ENCODE measurements at regions not wholly inside any gene's neighbourhood (a gene's known extent, or its start where the extent isn't known, plus 50 kb on each side); places are given as distances from the start of the nearest gene placed in this dataset.

DNA sequence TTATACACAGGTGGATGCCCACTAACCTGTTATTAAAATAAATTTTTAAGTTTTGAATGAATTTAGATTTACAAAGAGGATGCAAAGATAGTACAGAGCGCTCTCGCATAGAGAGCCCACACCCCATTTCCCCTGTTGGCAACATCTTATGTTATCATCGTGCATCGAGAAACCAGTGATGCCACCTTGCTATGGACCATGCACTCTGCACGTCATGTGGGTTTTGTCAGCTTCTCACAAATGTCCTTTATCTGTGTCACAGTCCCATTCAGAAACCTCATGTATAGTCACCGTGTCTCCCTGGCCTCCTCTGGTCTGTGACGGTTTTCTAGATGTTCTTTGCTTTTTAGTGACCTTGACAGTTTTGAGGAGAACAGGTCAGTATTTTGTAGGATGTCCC lies 60.0 kb downstream of the ING1 start:
- Mint-ChIP-seq H3K36me3 (ENCODE audit: low read depth) (no peaks in the 10 kb centered on the region), H3K4me3 (no peak overlapping the region), H3K9me3 (no peaks in the 10 kb centered on the region), H3K4me1 (ENCODE audit: low read depth) (no peaks in the 10 kb centered on the region), H3K27me3 (peaks cover 14% of the 10 kb centered on the region), H3K27ac (no peak overlapping the region)
- intact Hi-C loops (cut with micrococcal nuclease) = no loop called here

DNA sequence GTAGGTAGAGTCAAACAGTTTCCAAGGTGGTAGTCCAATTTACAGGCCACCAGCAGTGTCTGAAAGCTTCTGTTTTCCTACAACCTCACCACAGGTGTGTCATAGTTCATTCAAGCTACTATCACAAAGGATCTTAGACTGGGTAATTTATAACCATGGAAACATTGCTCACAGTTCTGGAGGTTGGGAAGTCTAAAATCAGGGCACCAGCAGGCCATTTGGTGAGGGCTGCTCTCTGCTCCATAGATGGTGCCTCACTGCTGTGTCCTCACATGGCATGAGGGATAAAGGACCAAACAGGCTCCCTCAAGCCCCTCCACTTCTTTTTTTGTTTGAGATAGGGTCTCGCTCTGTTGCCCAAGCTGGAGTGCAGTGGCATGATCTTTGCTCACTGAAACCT lies 60.6 kb downstream of the ING1 start:
- intact Hi-C loops (cut with micrococcal nuclease) = no loop called here
- no peaks in the 10 kb centered on the region for H3K36me3 Mint-ChIP-seq (ENCODE audit: low read depth)
- peaks cover 14% of the 10 kb centered on the region for H3K27me3 Mint-ChIP-seq
- H3K9me3 Mint-ChIP-seq = no peaks in the 10 kb centered on the region
- no peaks in the 10 kb centered on the region for H3K4me1 Mint-ChIP-seq (ENCODE audit: low read depth)
- no peak overlapping the region for H3K4me3 Mint-ChIP-seq
- H3K27ac Mint-ChIP-seq = no peak overlapping the region

DNA sequence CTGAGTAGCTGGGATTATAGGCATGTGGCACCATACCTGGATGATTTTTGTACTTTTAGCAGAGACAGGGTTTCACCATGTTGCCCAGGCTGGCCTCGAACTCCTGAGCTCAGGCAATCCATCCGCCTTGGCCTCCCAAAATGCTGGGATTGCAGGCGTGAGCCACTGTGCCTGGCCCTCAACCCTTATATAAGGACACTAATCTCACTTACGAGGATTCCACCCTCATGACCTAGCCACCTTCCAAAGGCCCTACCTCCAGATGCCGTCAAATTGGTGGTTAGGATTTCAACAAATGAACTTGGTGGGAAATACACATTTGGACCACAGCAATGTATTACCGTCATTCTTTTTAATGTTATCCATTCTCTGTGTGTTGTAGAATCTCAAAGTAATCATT lies 61.0 kb downstream of the ING1 start:
- Mint-ChIP-seq H3K9me3 (no peaks in the 10 kb centered on the region), H3K27me3 (peaks cover 14% of the 10 kb centered on the region), H3K4me1 (ENCODE audit: low read depth) (no peaks in the 10 kb centered on the region), H3K27ac (no peak overlapping the region), H3K36me3 (ENCODE audit: low read depth) (no peaks in the 10 kb centered on the region), H3K4me3 (no peak overlapping the region)
- intact Hi-C loops (cut with micrococcal nuclease) = no loop called here

GRCh38 chr13:110775576-110775975 lies 62.1 kb downstream of the ING1 start:
- Mint-ChIP-seq H3K36me3 (ENCODE audit: low read depth) (no peaks in the 10 kb centered on the region), H3K27ac (no peak overlapping the region), H3K4me3 (no peak overlapping the region), H3K27me3 (peaks cover 7% of the 10 kb centered on the region), H3K9me3 (peaks cover 3% of the 10 kb centered on the region), H3K4me1 (ENCODE audit: low read depth) (no peaks in the 10 kb centered on the region)
- intact Hi-C loops (cut with micrococcal nuclease) = no loop called here

GRCh38 chr13:110777251-110777820 lies 63.8 kb downstream of the ING1 start:
- Mint-ChIP-seq H3K4me3 (no peak overlapping the region), H3K27ac (no peak overlapping the region), H3K4me1 (ENCODE audit: low read depth) (no peaks in the 10 kb centered on the region), H3K9me3 (peaks cover 21% of the 10 kb centered on the region), H3K36me3 (ENCODE audit: low read depth) (no peaks in the 10 kb centered on the region), H3K27me3 (peaks cover 6% of the 10 kb centered on the region)
- intact Hi-C loops (cut with micrococcal nuclease) = no loop called here

DNA sequence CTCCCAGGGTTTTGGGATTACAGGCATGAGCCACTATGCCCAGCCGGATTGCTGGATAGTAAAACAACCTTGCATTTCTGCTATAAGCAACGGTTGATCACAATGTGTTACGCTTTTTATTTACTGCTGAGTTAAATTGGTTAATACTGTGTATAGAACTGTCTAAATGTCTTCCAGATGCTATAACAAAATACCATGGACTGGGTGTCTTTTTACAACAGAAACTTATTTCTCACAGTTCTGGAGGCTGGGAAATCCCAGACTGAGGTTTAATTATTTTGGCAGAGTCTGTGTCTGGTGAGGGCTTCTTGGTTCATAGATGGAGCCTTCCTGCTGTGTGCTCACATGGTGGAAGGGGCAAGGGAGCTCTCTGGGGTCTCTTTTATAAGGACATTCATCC lies 65.5 kb downstream of the ING1 start:
- Mint-ChIP-seq H3K27ac (no peak overlapping the region), H3K4me1 (ENCODE audit: low read depth) (no peaks in the 10 kb centered on the region), H3K36me3 (ENCODE audit: low read depth) (no peaks in the 10 kb centered on the region), H3K9me3 (peaks cover 35% of the 10 kb centered on the region), H3K4me3 (no peak overlapping the region), H3K27me3 (peaks cover 7% of the 10 kb centered on the region)
- intact Hi-C loops (cut with micrococcal nuclease) = no loop called here

DNA sequence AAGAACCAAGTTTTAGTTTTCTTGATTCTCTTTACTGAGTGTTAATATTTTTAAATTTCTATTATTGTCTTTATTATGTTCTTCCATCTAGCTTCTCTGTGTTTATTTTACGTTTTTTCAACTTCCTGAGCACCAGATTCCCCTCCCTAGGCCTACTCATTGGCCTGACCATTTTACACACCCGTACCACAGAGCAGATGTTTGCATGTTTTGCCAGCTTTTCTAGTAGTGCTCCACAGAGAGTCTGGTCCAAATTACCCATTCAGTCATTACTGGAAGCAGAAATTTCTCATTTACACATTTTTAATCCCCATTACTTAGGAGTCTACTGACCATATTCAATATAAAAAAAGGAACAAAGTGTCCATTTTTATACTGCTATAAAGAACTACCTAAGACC lies 66.9 kb downstream of the ING1 start:
- H3K27me3 Mint-ChIP-seq = peaks cover 4% of the 10 kb centered on the region
- peaks cover 35% of the 10 kb centered on the region for H3K9me3 Mint-ChIP-seq
- no peaks in the 10 kb centered on the region for H3K36me3 Mint-ChIP-seq (ENCODE audit: low read depth)
- no peak overlapping the region for H3K4me3 Mint-ChIP-seq
- intact Hi-C loops (cut with micrococcal nuclease) = no loop called here
- H3K4me1 Mint-ChIP-seq (ENCODE audit: low read depth) = no peaks in the 10 kb centered on the region
- H3K27ac Mint-ChIP-seq = no peak overlapping the region

DNA sequence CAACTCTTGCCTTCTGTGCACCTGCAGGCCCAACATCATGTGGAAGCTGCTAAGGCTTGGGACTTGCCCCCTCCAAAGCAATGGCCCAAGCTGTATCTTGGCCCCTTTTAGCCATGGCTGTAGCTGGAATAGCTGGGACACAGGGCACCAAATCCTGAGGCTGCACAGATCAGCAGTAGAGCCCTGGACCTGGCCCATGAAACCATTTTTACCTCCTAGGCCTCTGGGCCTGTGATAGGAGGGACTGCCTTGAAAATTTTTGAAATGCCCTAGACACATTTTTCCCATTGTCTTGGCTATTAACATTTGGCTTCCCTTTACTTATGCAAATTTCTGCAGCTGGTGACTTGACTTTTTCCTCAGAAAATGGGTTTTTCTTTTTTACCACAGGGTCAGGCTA lies 68.7 kb downstream of the ING1 start:
- intact Hi-C loops (cut with micrococcal nuclease) = no loop called here
- H3K27me3 Mint-ChIP-seq = peaks cover 16% of the 10 kb centered on the region
- no peaks in the 10 kb centered on the region for H3K36me3 Mint-ChIP-seq (ENCODE audit: low read depth)
- no peak overlapping the region for H3K27ac Mint-ChIP-seq
- peaks cover 35% of the 10 kb centered on the region for H3K9me3 Mint-ChIP-seq
- H3K4me3 Mint-ChIP-seq = no peak overlapping the region
- no peaks in the 10 kb centered on the region for H3K4me1 Mint-ChIP-seq (ENCODE audit: low read depth)

DNA sequence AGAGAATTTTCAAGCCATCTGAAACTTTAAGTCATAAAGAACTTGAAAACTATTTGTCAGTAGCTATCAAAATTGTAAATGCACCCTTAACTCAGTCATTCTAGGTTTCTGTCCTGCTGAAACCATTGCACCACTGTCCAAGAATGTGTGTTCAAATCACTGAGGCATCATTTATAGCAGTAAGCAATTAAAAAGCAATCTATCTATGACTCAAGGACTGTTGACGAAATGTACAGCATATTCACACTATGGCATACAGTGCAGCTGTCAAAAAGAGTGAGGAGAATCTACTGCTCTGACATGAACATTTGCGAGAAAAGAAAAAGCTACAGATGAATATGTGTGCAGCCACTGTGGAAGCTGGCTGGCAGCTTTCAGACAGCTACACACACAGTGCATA lies 71.2 kb downstream of the ING1 start:
- Mint-ChIP-seq H3K27ac (no peak overlapping the region), H3K27me3 (peaks cover 21% of the 10 kb centered on the region), H3K9me3 (peaks cover 35% of the 10 kb centered on the region), H3K4me3 (no peak overlapping the region), H3K36me3 (ENCODE audit: low read depth) (no peaks in the 10 kb centered on the region), H3K4me1 (ENCODE audit: low read depth) (no peaks in the 10 kb centered on the region)
- intact Hi-C loops (cut with micrococcal nuclease) = no loop called here

DNA sequence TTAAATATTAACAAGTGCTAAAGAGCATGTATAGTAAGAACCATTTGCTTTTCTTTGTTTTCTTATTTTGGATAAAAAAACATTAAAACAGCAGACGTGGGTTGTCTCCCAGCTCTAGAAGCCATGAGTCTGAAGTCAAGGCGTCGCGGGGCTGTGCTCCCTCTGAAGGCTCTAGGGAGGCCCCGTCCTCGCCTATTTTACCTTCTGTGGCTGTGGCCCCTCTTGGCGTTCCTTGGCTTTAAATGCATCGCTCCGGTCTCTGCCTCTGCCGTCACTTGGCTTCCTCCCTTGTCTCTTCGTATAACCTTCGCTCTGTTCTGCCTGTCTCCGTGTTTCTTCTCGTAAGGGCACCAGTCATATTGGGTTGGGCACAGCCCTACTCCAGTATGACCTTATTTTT lies 75.3 kb downstream of the ING1 start:
- Mint-ChIP-seq H3K27ac (no peak overlapping the region), H3K9me3 (peaks cover 31% of the 10 kb centered on the region), H3K4me3 (no peak overlapping the region), H3K4me1 (ENCODE audit: low read depth) (no peaks in the 10 kb centered on the region), H3K27me3 (peaks cover 18% of the 10 kb centered on the region), H3K36me3 (ENCODE audit: low read depth) (no peaks in the 10 kb centered on the region)
- intact Hi-C loops (cut with micrococcal nuclease) = no loop called here

DNA sequence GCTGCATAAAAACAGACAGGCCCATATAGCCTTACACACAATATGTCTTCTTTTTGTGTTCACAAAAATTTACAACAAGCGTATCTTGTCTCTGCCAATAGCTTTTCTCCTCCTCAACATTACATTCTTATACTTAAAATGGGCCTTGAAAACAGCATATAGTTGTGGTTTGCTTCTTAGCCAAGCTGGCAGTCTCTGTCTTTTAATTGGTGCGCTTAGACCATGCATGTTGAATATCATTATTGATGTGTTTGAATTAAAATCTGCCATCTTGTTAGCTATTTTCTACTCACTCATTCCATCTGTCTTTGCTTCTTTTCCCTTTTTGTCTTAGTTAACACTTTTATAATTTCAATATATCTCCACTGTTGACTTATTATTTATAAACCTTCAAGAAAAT lies 76.4 kb downstream of the ING1 start:
- intact Hi-C loops (cut with micrococcal nuclease) = no loop called here
- no peaks in the 10 kb centered on the region for H3K4me1 Mint-ChIP-seq (ENCODE audit: low read depth)
- peaks cover 39% of the 10 kb centered on the region for H3K9me3 Mint-ChIP-seq
- peaks cover 18% of the 10 kb centered on the region for H3K27me3 Mint-ChIP-seq
- no peaks in the 10 kb centered on the region for H3K36me3 Mint-ChIP-seq (ENCODE audit: low read depth)
- H3K27ac Mint-ChIP-seq = no peak overlapping the region
- H3K4me3 Mint-ChIP-seq = no peak overlapping the region

- Mint-ChIP-seq H3K36me3 (ENCODE audit: low read depth) (no peaks in the 10 kb centered on the region), H3K4me1 (ENCODE audit: low read depth) (no peaks in the 10 kb centered on the region), H3K9me3 (peaks cover 39% of the 10 kb centered on the region), H3K27ac (no peak overlapping the region), H3K27me3 (peaks cover 17% of the 10 kb centered on the region), H3K4me3 (no peak overlapping the region)
- intact Hi-C loops (cut with micrococcal nuclease) = no loop called here
Measured at GRCh38 chr13:110790371-110790770, 76.9 kb downstream of the ING1 start.

GRCh38 chr13:110794209-110794608 lies 80.7 kb downstream of the ING1 start:
- H3K9me3 Mint-ChIP-seq = peaks cover 39% of the 10 kb centered on the region
- no peaks in the 10 kb centered on the region for H3K36me3 Mint-ChIP-seq (ENCODE audit: low read depth)
- H3K4me3 Mint-ChIP-seq = no peak overlapping the region
- peaks cover 20% of the 10 kb centered on the region for H3K27me3 Mint-ChIP-seq
- peaks cover under 1% of the 10 kb centered on the region for H3K4me1 Mint-ChIP-seq (ENCODE audit: low read depth)
- H3K27ac Mint-ChIP-seq = no peak overlapping the region
- intact Hi-C loops (cut with micrococcal nuclease) = no loop called here

- intact Hi-C loops (cut with micrococcal nuclease) = no loop called here
- no peaks in the 10 kb centered on the region for H3K36me3 Mint-ChIP-seq (ENCODE audit: low read depth)
- H3K27ac Mint-ChIP-seq = no peak overlapping the region
- no peak overlapping the region for H3K4me3 Mint-ChIP-seq
- peaks cover 22% of the 10 kb centered on the region for H3K9me3 Mint-ChIP-seq
- H3K4me1 Mint-ChIP-seq (ENCODE audit: low read depth) = peaks cover 11% of the 10 kb centered on the region
- H3K27me3 Mint-ChIP-seq = peaks cover 40% of the 10 kb centered on the region
Measured at GRCh38 chr13:110797230-110797877, 83.9 kb downstream of the ING1 start.
